ENCODE measurements at regions not wholly inside any gene's neighbourhood (a gene's known extent, or its start where the extent isn't known, plus 50 kb on each side); places are given as distances from the start of the nearest gene placed in this dataset.

DNA sequence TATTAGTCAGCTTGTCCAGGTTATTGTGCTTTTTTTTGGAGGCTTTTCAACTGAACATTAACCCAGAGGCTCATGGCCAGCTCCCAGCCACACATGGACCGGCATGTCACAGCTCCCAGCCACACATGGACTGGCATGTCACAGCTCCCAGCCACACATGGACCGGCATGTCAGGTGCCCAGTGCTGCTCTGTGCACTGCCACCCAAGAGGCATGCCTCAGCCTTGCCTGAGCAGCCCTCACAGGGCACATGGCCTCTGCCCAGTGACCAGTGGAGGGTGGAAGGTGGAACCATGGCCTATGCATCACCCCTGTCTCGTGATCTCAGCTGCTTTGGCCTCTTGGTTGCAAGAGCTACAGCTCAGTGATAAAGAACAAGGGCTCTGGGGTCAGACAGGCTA lies 119.8 kb downstream of the OAT start:
- DNase-seq (ENCODE audit: insufficient read length, low spot score) (no peak), FAIRE-seq (no peak)
- TF ChIP-seq, protein P1, sequence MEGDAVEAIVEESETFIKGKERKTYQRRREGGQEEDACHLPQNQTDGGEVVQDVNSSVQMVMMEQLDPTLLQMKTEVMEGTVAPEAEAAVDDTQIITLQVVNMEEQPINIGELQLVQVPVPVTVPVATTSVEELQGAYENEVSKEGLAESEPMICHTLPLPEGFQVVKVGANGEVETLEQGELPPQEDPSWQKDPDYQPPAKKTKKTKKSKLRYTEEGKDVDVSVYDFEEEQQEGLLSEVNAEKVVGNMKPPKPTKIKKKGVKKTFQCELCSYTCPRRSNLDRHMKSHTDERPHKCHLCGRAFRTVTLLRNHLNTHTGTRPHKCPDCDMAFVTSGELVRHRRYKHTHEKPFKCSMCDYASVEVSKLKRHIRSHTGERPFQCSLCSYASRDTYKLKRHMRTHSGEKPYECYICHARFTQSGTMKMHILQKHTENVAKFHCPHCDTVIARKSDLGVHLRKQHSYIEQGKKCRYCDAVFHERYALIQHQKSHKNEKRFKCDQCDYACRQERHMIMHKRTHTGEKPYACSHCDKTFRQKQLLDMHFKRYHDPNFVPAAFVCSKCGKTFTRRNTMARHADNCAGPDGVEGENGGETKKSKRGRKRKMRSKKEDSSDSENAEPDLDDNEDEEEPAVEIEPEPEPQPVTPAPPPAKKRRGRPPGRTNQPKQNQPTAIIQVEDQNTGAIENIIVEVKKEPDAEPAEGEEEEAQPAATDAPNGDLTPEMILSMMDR (IDR thresholded peaks at IDR 0.05; ENCODE audit: insufficient read depth, missing control alignments), result no peak

DNA sequence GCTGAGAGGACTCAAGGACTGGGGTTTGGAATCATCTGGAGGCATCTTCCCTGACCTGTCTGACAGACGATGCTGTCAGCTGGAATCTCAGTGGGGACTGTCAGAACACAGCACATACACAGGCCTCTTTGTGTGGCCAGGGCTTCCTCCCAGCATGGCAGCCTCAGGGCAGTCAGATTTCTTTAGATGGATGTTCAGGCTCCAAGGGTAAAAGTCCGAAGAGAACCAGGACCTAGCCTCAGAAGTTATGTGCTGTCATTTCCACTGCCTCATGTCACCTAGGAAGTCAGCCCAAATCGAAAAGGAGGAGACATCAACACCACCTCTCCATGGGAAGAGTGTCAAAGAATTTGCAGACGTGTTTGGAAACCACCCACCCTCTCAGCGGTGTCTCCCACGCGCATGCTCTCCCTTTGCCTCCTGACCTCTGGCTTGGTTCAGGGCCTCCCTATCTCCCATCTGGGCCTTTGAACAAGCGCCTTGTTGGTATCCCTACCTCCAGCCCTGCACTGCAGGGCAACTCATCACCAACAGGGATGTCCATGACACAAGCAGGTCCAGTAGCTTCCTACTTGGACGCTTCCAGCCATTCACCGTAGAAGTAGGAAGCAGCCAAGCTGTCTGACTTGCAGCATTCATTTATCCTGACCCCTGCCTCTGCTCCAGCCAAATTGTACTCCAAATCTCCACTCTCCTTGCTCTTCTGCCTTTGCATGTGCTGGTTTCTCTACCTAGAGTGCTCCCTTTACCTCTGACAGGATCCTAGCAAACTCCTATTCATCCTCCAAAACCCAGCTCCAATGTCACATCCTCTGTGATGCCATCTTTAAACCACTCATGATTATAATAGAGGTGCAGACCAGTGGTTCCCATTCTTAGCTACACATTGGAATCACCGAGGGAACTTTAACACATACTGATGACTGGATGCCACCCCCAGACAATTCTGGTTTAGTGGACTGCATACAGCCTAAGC lies 121.6 kb downstream of the OAT start:
- TF ChIP-seq, protein P1 (IDR thresholded peaks at IDR 0.05; ENCODE audit: insufficient read depth, missing control alignments), result no peak
- DNase-seq (ENCODE audit: insufficient read length, low spot score) (no peak), FAIRE-seq (no peak)

DNA sequence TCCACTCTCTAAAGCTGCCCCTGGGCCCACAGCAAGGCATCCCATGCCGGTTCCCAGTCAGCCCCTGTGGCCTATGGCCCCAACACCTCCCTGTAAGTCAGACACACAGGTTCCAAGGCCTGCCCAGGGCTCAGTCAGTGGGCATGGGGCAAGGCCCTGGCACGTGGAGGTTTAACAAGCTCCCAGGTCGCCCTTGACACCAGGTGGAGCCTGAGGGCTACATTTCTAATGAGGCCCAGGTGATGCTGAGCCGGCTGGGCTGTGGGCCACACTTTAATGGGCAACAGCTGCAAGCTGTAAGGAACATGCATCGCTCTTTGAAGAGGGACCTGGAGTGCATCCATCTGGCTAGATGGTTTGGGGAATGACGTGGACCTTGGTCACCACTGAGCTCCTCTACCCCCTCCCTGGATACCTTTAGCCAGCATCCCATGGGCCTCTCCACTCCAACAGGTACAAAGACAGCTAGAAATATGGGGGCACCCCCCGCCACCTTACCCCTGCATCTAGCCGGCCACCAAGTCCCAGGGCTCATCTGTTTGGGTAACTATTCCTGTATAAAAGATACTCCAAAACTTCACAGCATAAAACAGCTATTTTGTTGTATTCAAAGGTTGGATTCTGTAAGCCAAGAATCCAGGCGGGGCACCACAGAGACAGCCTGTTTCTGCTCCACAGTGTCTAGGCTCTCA lies 122.5 kb downstream of the OAT start:
- FAIRE-seq, result no peak
- TF ChIP-seq, protein P1 (IDR thresholded peaks at IDR 0.05; ENCODE audit: insufficient read depth, missing control alignments), result no peak
- no peak for DNase-seq (ENCODE audit: insufficient read length, low spot score)

DNA sequence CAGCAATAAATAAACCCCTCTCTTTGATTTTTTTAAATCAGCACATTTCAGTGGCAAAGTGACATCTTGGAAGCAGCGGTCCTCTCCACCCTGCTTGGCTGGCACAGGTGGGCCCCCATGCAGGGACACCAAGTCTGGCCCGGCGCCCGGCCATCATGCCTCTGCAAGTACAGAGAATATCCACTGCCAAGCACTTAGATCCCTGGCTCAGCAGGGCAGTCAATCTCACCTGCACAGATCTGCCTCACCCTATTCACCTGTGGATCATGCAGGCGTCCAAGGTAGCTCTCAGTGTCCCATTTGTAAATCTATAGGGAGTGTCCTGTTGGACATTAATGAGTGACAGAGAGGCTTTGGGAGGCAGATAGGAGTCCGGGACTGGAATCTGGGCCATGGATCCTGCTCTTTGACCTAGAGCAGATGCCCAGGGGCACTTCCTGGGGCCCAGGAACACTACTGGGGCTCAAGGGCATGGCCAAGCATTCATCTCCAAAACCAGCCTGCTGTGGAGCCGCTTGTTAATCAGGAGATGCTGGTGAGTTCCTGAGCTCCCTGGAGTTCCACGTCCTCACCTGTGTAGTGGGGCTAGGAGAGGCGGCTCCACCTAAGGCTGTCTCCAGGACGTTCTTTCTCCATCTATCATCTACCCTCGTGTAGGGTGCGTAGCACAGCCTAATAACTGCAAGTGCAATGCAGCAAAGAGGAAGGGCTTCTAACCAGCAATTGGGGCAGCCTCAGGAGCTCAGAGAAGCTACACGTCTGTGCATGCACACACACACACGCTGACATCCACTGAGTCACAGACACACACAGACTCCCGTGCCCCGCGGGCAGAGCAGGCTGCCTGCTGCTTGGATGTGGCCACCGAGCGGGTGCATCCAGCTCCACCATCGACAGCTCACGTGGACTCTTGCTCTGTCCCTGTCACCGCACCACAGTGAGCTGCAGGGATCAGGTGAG lies 123.6 kb downstream of the OAT start:
- no peak for FAIRE-seq
- TF ChIP-seq, protein P1 (IDR thresholded peaks at IDR 0.05; ENCODE audit: insufficient read depth, missing control alignments), result no peak
- DNase-seq (ENCODE audit: insufficient read length, low spot score), result no peak

DNA sequence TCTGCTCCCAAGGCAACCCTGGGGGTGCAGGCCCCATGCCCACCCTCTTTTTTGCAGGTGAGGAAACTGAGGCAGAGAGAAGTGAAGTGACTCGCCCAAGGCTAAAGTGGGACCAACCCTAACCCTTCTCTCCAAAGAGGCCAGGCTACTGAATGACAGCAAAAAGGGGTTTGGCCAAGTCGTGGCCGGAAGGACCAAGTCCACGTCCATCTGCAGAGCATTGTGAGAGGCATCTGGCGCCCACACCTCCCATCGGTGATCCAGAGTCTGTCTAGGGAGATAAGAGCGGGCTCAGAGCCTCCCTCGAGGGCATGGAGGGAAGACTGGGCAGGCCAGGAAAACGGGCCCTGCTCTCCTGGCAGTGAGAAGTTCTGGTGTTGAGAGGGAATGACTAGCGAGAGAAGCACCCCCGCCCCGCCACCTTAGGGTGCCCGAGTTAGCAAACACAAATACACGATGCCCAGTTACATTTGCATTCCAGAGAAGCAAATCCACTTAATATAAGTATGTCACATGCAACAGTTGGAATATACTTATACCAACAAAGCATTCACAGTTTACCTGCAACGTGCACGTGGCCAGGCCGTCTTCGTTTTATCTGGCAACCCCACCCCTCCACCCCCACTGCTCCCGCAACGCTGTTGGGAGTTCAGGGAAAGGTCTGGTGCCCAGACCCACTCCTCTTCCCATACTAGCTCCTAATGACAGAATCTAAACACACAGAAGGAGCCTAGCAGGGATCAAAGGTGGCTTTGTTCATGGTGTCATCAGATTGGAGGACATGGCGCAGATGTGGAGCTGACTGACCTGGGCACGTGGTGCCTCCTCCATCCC lies 124.9 kb downstream of the OAT start:
- DNase-seq (ENCODE audit: insufficient read length, low spot score) (no peak), FAIRE-seq (no peak)
- TF ChIP-seq, protein P1 (IDR thresholded peaks at IDR 0.05; ENCODE audit: insufficient read depth, missing control alignments), result no peak

Measured in D721Med (cell line).